NCI-H2081 treated with DMSO at 0.1 percent for 48 hours (cell line): ENCODE measurements at regions not wholly inside any gene's neighbourhood (a gene's known extent, or its start where the extent isn't known, plus 50 kb on each side); places are given as distances from the start of the nearest gene placed in this dataset.

Source experiments
- DNase-seq: peaks from one replicate; lab custom pipeline; 2025; lab: John Stamatoyannopoulos, UW

GRCh38 chr22:49286181-49286760, 541.4 kb downstream of the BRD1 start:
- no peak for DNase-seq

- DNase-seq, result no peak
Measured at GRCh38 chr22:49284931-49285330, 542.7 kb downstream of the BRD1 start.

GRCh38 chr22:49284056-49284784, 543.5 kb downstream of the BRD1 start:
- no peak for DNase-seq

- no peak for DNase-seq
Measured at GRCh38 chr22:49282596-49282995, 545.1 kb downstream of the BRD1 start.

- DNase-seq, result no peak
Measured at GRCh38 chr22:49281467-49282340, 546.0 kb downstream of the BRD1 start.

GRCh38 chr22:49278340-49278739, 549.3 kb downstream of the BRD1 start:
- no peak for DNase-seq

GRCh38 chr22:49276567-49276966, 551.1 kb downstream of the BRD1 start:
- no peak for DNase-seq

- DNase-seq, result no peak
Measured at GRCh38 chr22:49274754-49275380, 552.8 kb downstream of the BRD1 start.

GRCh38 chr22:49272546-49273125, 555.0 kb downstream of the BRD1 start:
- DNase-seq, result no peak

GRCh38 chr22:49271831-49272230, 555.8 kb downstream of the BRD1 start:
- DNase-seq, result no peak

- no peak for DNase-seq
Measured at GRCh38 chr22:49271369-49271727, 556.3 kb downstream of the BRD1 start.

- DNase-seq, result no peak
Measured at GRCh38 chr22:49270595-49271368, 556.9 kb downstream of the BRD1 start.

- no peak for DNase-seq
Measured at GRCh38 chr22:49269928-49270327, 557.7 kb downstream of the BRD1 start.

GRCh38 chr22:49269371-49269770, 558.3 kb downstream of the BRD1 start:
- no peak for DNase-seq

GRCh38 chr22:49268924-49269323, 558.7 kb downstream of the BRD1 start:
- DNase-seq, result no peak

- DNase-seq, result no peak
Measured at GRCh38 chr22:49267996-49268395, 559.7 kb downstream of the BRD1 start.

GRCh38 chr22:49266561-49267519, 560.8 kb downstream of the BRD1 start:
- no peak for DNase-seq

- no peak for DNase-seq
Measured at GRCh38 chr22:49264696-49265095, 563.0 kb downstream of the BRD1 start.

GRCh38 chr22:49263101-49263500, 564.6 kb downstream of the BRD1 start:
- no peak for DNase-seq

GRCh38 chr22:49262167-49262566, 565.5 kb downstream of the BRD1 start:
- no peak for DNase-seq
